ENCODE measurements at regions not wholly inside any gene's neighbourhood (a gene's known extent, or its start where the extent isn't known, plus 50 kb on each side); places are given as distances from the start of the nearest gene placed in this dataset.

DNA sequence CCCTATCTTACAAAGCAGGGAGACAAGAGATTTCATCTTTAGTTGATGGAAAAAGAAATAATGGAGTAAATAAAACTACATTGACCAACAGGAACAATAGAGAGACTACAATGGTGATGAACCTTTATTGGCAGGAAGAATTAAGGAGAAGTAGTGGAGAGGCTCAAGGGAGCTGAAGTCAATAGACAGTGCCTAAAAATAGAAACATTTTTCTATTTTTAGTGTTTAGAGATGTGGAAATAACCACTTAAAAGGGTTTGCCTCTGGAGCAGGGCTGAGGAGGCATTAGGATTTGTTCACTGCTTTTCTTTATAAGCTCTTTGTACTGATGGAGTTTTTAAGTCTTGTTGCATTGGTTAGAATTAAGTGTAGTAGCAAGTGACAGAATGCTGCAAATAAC, 98.4 kb upstream of the ERCC6L2 start:
- TF ChIP-seq, protein P1, sequence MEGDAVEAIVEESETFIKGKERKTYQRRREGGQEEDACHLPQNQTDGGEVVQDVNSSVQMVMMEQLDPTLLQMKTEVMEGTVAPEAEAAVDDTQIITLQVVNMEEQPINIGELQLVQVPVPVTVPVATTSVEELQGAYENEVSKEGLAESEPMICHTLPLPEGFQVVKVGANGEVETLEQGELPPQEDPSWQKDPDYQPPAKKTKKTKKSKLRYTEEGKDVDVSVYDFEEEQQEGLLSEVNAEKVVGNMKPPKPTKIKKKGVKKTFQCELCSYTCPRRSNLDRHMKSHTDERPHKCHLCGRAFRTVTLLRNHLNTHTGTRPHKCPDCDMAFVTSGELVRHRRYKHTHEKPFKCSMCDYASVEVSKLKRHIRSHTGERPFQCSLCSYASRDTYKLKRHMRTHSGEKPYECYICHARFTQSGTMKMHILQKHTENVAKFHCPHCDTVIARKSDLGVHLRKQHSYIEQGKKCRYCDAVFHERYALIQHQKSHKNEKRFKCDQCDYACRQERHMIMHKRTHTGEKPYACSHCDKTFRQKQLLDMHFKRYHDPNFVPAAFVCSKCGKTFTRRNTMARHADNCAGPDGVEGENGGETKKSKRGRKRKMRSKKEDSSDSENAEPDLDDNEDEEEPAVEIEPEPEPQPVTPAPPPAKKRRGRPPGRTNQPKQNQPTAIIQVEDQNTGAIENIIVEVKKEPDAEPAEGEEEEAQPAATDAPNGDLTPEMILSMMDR (IDR thresholded peaks at IDR 0.05; ENCODE audit: extremely low read depth, missing control alignments) = no peak
- DNase-seq (ENCODE audit: low spot score) = no peak

DNA sequence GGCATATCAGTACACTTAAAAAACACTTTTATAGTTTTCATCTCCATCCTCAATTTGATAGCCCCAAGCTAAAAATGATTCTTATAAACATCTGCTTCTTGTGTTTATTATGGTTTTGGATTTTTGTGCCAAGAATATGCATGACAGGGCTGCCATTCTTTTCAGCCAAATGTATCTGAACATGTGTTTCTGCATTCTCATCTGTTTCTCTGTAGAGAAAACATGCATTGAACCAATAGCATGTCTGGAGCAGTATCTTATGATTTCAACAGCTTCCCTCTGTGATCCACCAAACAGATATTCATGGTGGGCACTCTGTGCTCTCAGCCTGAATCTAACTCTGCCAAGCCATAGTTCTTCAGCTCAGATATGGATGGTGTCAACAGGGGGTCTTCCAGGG, 99.3 kb upstream of the ERCC6L2 start:
- TF ChIP-seq, protein P1 (IDR thresholded peaks at IDR 0.05; ENCODE audit: extremely low read depth, missing control alignments) = no peak
- DNase-seq (ENCODE audit: low spot score) = no peak

DNA sequence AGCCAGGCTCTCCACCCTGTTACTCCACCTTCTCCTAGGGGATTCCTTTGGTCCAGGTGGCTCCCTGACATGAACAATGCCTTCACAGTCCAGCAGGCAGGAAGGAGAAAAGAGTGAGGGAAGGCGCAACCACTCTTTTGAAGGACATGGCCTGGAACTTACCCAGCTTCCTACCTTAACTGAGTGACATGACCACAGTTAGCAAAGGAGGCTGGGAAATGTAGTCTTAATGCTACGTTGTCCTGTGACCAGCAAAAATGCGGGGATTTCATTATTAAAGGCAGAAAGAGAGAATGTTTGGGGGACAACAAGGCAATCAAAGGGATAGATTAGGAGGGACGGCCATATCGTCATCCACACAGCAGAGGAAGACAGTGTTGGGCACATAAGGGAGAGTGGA, 100.3 kb upstream of the ERCC6L2 start:
- DNase-seq (ENCODE audit: low spot score) = no peak
- TF ChIP-seq, protein P1 (IDR thresholded peaks at IDR 0.05; ENCODE audit: extremely low read depth, missing control alignments) = no peak

DNA sequence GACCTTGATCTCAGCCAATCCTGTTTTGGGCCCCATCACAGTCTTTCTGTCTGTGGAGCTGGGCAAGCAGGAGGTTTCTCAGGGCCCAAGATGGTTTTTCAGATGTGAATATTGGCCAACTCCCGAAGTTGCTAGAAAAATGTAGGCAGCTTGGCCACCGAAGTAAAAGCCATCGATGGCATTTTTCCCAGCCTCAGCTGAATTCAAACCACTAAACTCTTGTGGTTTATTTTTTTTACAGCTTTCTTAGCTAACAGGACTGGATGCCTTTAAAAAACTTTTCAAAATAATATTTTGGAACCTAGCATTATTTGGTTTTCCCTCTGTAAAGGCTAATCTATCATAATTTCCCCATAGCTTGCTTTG, 102.5 kb upstream of the ERCC6L2 start:
- TF ChIP-seq, protein P1 (IDR thresholded peaks at IDR 0.05; ENCODE audit: extremely low read depth, missing control alignments) = no peak
- no peak for DNase-seq (ENCODE audit: low spot score)

DNA sequence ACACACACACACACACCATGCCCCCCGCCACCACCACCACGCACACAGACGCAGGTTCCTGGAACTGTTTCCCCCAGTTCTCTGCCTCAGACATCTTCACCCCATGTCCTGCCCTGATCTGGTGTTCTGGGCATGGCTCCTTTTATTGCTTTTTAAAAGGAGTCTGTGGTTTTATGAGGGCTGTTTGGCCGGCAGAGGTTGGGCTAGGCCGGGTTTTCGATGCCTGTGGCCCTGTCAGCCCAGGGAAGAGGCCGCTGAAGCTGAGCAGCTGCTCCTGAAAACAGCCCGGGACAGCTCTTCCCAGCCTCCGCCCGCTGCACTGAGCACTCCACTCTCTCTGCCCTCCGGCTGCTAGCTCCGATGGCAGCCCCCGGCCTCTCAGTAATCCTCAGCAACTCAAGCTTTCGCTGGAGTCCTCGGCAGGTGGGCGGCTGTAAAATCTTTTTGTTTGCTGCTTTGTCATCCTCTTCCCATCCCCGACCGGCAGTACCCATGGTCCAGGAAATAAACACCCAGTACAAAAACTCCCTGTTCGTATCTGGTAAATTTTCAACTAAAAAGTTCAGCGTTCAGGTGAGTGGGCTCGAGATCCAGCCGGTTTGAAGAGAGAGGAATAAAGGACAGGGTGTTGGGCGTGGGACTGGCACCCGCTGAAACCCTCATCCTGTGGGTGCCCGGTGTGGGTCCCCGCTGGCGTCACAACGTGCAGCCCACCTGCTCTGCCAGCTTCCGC, 103.0 kb upstream of the ERCC6L2 start:
- no peak for DNase-seq (ENCODE audit: low spot score)
- TF ChIP-seq, protein P1 (IDR thresholded peaks at IDR 0.05; ENCODE audit: extremely low read depth, missing control alignments) = no peak

DNA sequence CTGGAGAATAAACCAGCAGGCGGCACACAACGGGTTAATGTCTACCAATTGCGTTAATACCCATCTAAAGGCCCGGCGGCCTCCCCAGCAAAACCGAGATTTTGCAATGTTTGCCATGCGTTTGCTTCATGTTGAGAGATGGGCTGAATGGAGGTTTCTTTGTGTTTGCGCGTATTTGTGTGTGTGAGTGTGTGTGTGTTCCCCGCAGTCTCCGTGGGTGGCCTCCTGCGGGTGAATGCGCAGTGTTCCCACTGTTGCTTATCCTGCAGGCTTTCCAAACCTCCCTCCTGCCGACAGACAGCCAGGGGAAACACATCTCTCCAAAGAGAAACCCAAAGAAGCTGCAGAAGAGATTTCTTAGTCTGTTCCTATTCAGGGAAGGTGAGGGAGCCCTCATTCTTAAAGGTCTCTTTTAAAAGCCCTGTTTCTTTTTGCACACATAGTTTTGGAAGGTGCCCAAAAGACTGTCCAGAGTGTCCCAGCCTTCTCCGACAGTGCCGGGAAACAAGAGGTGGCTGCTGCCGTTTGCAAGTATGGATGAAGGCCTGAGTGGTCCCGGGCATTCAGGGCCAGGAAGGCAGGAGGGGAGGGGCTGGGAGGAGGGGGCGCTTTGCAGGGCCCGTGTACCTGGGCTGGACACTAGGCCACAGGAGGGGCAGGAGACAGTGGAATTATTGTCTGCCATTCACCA, 103.8 kb upstream of the ERCC6L2 start:
- TF ChIP-seq, protein P1 (IDR thresholded peaks at IDR 0.05; ENCODE audit: extremely low read depth, missing control alignments) = no peak
- no peak for DNase-seq (ENCODE audit: low spot score)

DNA sequence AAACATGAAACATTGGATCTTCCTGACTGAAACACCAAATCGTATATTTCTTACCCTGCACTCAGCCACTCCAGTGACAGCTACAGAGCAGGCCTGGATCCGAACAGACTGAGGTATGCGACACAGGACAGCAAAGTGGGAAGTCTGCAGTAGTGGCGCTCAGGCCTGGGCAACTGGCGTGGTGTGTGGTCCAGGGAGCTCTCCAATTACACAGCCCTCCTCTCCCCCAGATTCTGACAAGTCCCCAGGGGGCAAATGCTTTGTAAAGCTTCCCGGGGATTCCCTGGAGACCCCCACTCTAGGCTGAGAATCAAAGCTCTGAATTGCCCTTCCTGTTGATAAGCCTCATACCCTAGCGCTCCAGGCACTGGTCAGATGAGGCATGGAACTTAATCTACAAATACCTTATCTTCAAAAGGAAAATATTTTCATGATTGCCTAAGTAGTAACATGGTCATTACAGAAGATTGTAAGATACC, 104.8 kb upstream of the ERCC6L2 start:
- no peak for DNase-seq (ENCODE audit: low spot score)
- TF ChIP-seq, protein P1 (IDR thresholded peaks at IDR 0.05; ENCODE audit: extremely low read depth, missing control alignments) = no peak

Data from GM20000 (cell line).